IPS DF 4.7 (cell line): ENCODE measurements at regions not wholly inside any gene's neighbourhood (a gene's known extent, or its start where the extent isn't known, plus 50 kb on each side); places are given as distances from the start of the nearest gene placed in this dataset.

Experiments
- DNase-seq: peaks from one replicate; pipeline ENCODE4 v3.0.0-alpha.2; 2013; ENCODE audit warnings: low spot score; ENCODE audit errors: extremely low read depth

DNA sequence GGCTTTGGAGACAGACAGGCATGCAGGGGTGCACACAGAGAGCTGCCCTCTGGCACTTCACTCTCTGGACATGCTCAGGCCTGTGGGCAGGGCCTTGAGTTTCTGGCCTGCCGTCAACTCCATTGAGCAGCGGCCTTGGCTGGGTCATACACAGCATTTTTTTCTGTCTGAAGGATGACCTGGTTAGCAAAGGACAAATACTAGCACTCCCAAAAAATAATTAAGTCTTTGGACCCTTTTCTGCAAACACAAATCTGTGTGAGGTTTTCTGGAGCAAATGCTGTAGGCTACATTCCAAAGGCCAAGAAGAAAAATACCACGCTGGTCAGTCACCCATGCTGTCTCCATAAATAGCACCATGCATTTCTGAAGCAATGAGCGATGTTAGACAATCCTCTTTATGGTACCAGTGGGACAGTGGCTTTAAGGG lies 124.7 kb upstream of the CTAGE1 start:
- no peak for DNase-seq

DNA sequence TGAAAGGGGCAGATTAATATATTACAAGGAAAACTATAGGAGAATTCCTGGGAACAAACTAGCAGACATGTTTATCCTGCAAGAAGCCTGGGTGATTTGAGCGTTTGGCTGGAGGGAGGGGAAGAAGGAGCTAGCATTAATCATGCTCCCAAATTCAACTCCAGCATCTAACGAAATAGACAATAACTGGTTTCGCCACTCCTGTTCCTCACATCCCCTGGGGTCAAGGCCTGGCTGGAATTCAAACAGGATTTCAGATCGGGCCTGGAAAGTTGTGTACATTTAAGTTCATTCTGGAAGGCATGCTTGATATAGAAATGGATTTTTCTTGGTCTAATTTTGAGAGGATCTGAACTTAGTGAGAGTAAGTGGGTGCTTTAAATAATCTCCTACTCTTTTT lies 126.1 kb upstream of the CTAGE1 start:
- DNase-seq: no peak

DNA sequence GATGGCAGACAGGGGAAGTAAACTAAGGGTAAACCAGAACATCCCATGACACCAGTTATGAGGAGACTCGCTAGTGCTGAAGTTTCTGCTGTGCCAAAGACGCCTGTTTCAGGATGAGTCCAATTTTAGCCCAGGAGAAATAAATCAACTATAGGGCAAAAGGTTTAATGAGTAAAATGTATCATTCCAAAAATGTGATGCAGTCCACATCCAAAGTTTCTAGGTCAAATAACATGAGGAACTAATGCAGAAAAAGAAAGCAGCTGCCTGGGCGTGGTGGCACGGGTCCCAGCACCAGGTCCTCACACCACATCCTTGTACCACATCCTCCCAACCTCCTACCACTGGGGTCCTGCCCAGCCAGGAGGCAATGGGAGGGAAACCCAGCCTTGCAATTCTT lies 126.9 kb upstream of the CTAGE1 start:
- no peak for DNase-seq

DNA sequence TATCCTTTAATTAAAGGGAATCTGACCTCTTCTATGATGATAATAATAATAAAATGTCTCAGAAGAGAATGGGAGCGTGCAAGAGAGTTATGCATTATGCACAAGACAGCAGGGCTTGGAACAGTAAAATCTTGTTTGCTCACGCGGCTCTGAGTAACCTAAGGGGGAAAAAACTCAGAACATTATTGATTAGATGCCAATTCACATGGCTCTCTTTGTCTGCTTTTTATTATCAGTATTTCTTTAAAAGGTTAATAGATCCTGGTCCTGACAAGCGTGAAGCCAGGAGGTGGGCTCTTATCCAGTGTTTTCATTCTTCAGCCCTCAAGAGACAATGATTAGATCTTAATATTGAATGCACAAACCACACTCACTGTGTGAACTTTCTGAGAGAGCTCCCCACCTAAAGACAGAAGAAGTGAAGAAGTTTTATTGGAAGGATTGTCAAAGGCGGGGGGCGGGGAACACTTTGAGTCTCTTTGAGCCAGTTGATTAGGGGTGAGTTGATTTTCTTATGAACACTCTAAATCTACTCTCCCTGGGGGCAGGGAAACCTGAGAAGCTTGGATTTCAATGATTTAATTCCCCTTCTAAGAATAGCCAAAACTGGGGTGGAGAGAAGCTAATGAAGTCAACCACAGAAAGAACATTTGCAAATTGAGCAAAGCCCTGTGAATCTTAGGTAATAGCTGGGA lies 127.5 kb upstream of the CTAGE1 start:
- no peak for DNase-seq

DNA sequence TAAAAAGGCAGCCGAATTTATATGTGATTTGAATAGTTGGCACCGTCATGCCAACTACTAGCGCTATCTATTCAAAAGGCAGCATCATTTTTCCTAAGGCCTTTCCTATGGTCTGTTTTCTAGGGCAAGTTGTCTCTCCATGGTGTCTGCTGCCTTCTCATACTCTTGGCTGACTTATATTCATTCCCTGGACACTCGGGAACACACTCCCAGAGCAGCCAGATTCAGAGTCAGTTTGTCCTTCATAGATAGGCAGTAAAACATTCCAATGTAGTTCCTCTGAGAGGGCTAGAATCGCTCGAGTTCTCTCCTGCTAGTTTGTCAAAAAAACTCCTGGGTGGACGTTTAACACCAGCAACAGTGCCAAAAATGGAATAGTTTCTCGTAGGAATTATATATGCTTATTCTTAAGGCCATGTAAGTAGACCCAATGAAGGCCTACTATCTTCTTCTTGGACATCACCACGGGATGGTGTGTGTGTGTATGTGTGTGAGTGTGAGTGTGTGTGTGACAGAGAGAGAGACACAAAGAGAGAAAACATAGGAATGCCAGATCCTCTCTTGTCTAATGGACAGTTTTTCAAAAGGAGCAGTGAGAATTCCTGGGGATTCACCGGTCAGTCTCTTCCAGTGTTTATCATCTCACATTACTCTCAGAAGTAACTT lies 129.3 kb upstream of the CTAGE1 start:
- DNase-seq: no peak

DNA sequence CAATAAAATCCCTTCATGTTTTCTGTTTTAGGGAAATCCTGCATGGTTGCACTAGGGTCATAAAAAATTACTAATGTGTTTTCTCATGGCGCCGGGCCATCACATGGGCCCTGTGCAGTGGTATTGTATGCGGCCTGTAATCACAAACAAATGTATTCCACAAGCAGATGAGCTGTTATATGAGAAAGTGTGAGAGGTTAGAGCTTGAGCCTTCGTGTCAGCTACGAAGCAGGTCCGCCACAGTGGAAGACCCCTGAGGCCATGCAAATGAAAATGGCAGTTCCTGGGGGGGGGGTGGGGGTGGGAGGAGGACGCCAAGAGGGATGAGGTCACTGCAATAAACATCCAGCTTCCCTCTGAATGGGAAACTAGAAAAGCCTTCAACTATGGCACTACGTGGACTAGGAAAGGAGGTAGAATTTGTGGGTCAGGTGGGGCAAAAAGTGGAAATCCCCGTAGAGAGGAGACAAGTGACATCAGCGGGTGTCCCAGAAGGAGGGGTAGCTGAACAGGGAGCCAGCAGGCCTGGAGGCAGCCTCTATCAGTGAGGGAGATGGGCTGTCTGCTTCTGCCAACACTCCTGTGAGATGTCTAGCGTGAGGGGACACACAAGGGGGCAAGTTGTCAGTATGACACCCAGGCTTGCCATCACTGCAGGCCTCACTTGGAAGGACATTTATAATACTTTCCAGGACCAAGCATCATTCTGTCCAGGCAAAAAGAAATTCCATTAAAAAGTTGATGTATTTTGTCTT lies 130.3 kb upstream of the CTAGE1 start:
- no peak for DNase-seq

DNA sequence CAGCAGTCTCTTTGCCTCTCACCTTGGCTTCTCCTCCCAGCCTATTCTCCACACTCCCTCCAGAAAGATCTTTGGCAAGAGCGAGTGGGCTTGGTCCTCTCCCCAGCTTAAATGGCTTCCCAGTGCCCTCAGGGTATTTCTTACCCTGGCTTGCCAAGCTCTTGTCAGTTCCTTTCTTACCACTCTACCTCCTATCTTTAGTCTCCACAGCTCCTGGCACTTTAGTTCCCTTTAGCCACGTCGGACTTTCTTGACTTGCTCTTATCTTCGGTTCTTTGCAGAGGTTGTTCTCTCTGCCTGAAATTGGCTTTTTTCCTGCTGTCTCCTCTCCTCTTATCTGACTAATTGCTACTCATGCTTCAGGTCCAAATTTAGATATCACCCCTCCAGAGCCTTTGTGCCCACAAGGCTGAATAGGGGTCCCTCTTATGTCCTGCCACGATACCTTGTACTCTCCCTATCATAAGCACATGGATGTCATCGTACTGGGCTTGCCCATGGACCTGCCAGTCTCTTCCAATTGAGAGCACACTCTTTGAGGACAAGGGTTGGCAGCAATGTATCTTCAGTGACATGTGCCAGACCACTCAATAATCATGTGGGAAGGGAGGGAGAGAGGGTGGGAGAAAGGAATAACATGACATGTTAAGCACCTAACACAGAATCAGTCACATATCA lies 131.7 kb upstream of the CTAGE1 start:
- no peak for DNase-seq

DNA sequence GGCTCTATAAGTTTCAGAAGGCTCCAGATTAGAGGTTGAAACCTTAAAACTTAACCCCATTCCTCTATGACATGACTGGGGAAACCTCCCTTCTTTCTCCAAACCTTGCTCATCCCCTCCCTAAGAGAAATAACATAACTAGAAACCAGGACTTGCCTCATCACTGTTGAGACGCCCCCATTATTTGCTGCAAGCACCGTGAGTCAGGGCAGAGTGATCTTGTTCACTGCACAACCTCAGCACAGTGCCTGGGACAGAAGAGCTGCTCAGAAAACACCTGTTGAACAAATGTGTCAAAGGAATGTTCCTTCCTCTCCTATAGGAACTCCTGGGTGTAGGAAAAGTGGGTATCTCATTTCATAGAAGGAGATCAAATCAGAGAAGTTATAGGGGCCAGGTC lies 132.7 kb upstream of the CTAGE1 start:
- DNase-seq: no peak

DNA sequence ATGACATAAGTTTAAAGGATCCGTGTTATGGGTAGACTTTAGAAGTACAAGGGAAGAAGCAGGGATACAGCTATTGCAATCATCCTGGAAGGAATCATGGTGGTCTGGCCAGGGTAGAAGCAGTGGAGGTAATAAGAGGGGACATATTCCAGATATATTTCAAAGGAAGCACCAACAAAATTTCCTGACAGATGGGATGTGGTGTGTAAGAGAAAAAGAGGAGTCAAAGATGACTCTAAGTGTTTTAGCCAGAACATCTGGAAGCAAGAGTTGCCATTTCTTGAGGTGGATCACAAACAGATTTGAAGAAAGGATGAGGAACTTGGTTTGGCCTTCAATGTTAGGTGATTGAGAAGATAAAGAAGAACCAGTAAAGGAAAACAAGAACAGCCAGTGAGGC lies 133.1 kb upstream of the CTAGE1 start:
- DNase-seq: no peak

DNA sequence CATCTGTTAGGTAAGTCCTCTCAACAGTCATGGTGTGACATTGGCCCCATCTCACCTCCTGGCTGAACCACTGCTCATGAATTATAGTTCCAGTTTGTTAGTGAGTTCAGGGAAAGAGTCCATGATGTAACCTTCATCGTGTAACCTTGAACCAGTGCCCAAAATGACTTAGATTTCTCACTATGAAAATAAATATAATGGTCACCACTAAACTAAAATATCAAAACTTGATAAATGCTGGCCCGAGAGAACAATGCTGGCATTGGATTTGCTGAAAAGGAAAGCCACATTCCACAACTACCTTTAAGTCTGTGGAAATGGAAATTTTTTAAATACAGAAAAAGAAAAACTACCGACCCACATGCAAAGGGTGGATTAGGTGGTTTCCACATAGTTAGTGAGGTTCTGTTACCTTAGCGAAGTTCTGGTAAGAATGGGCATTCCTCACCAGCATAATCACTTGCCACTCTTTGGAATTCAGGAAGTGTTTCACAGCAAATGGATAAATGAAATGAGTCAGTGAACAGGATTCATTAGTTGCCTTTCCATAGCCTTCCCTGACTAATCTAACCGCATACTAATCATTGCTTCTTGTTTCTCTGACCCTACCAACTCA lies 133.9 kb upstream of the CTAGE1 start:
- DNase-seq: no peak

DNA sequence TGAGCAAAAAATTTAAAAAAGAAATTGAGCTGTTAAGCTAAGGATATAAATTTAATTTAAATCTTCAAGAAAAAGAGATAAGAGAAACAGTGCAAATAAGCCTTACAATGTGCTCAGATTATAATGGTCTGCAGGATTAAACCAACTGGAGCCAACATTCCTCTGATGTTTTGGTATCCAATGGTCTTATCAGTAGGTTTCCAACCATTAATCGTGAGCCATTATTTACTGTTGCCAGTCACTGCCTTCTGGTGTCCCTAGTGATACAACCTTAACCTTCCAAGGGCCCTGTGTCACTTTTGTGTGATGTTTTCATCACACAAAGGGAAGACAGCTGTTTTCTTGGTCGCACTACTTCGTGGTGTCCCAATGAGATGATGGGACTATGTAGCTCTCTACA lies 134.5 kb upstream of the CTAGE1 start:
- DNase-seq: no peak

DNA sequence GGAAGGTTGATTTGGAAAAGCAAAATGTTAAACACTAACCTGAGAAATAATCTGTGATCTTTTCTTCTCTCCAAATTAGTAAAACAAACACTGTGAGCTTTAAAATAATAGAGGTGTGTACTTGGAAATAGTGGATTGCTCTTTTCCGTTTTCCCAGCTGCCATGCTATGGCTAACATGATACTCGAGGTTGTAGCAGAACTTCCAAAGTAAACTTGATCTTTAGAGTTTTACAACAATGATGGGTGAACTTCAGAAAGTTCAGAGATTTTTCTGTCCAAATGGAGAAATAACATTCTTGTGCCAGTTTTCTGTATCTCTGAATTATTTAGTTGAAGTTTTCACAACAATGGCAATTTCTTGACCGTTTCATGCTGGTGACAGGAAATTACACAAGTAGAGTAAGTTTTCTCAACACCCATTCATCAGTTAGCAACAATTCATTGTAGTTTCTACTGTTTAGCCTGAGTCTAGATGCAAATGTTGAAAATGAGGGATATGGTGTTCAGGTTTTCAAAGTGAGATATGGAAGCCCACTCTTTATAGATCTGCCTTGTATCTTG lies 135.3 kb upstream of the CTAGE1 start:
- no peak for DNase-seq

DNA sequence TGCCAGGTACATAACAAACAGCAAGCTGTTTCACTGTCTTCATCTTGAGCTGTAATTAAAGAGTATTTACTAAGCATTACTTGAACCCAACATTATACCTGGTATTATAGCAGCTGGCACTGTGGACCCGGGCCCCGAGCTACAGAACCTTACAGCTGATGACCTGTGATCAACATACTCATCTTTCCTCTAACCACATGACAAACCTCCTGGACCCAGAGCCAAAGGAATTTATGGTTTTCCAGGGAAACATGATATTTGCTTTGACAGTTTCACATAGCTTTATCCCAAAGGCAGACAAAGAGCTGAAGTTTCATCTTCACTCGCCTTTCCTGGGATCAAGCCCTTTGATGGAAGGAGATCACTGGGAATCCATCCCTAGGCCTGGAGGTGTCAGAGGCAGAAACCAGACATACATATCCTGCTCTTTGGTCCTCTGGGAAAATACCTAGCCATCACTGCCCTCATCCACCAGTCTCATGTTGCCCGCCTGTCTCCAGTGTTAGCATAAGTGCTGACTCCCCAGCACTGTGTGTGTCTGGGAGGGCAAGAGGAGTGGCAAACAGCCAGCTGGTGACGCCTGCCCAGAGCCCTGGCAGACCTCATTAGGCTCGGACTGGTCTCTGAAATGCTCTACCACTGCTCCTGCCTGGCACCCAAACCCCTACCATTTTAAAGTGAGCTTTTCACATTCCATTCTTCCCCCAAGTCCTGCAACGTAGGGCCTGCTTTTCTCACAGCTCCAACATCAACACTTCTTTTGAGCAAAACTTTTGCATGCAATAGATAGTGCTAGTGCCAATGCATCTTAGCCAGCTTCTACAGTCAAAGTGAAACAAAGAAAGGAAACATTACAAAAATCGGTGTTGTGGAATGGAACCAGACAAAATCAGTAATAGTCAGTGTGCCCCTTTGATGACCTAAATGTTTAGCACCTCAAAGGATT lies 138.8 kb upstream of the CTAGE1 start:
- no peak for DNase-seq

DNA sequence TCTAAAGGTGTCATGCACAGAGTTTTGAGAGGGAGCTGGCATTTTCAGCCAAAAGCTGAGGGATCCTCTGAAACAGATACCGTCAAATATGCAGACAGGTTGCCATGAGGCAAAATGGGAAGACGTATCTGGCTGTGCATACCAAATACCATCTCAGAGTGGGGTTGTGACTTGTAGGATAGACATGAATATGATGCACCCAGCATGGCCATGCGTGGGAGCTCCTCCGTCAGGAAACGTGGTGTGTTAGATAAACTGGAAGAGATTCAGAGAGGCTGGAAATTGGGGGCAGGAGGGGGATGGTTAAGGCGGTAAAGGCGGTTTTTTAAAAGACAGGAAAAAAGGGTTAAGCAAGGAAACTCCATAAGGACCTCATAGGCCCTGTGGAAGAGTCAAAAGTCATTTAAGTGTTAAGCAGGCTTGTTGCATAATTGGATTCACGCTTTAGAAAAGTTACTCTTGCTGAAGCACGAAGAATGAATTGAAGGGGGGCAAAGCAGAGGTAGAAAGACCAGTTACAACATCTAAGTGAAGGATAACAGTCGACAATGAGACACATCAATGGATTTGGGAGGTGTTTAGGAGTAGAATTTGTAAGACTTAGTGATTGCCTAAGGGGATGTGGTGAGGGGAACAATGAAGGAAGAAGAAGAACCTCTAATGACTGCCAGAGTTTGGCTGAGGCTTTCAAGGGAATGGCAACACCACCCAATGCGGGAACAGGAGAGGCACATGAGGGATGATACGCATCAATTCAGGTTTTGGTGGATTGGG lies 139.6 kb upstream of the CTAGE1 start:
- no peak for DNase-seq

DNA sequence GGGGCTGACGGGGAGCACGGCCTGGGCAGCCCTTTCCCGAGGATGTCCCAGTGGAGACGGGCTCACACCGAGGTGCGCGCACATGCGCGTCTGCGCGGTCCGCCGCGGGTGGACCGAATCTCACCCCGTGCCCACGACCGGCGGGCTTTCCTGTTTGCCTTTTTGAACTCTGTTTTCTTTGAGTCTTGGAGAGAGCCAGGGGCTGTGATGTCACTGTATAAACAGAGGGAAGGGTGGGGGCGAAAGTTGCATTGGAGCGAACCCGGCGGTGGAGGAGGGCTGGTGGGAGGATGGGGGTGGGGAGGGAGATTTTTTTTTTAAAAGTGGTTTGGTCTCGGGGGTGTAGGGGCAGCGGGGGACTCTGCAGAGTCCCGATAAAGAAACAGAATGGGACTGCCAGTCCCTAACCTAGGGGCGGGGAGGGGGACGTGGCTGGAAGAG lies 141.2 kb upstream of the CTAGE1 start:
- DNase-seq: no peak

DNA sequence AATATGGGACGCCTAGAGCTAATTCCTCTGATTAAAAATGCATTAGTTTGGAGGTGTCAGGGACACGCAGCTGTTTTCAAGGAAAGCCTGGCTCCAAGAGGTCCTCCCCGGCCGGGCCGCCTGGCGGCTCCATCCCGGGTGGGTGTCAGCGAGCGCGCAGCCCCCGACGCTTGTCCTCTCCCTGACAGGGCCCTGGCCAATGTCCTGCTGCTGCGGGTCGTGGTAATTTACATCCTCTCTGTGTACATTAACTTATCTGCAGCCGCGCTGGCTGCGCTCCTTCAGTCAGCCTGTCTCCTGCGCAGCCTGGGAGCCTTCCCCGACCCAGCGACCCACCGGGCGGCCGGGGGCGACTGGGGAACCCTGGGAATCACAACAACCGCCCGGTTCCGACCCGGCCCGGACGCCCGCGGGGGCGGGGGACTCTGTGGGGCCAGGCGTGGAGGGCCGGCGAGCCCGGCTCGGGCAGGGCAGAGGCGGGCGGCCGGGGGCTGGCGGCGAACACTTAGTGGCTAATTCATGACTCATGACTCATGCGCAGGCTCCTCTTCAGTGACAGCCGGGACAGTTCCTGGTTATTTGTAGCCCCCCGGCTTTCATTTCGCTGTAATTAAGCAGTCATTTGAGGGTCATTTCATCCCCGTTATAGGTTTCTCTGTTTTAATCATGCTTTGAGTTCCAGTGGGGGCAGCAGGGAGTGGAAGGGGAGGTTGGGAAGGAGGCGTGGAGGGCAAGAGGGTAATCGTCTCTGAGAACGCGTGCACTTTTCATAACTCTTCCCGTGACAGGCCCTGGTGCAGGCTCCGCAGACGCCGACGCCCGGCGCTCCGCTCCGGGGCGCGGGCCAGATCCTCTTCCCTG lies 141.9 kb upstream of the CTAGE1 start:
- no peak for DNase-seq

DNA sequence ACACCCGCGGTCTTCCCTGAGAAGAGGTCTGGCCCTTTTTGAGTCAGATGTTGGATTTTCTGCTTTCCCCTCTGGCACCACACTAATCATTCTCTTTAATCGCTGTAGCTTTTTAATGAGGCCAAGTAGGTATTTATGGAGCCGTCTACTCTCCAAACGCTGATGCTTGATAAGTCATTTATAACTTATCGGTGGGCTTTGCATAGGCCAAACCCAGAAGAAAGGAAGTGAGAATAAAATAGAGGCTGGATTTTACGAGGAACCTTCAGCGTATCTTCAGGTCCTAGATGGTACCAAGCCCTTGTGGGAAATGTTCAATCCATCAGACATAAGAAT lies 142.5 kb upstream of the CTAGE1 start:
- DNase-seq: no peak

DNA sequence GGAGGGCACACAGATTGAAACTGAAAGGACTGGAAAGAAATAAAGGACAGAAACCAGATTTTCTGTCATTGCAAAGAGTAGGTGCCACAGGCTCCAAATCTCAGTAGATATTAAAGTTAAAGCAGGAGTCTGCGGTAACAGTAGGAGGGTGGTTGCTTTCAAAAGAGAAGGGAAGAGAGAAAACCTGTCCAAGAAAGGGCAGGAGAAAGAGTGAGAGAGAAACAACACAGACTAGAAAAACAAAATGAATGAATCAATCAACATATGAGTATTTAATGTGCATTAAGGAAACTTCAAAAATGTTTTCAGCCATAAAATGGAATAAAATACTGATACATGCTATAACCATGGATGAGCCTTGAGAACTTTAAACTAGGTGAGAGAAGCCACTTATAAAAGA lies 143.1 kb upstream of the CTAGE1 start:
- no peak for DNase-seq
